HCT116 (cell line): ENCODE measurements at regions not wholly inside any gene's neighbourhood (a gene's known extent, or its start where the extent isn't known, plus 50 kb on each side); places are given as distances from the start of the nearest gene placed in this dataset.

ENCODE experiments used
- ATAC-seq: fragments of 200-7000 bp; cut with Tn5 transposase; 2 replicates; pipeline ENCODE4 v1.9.1; 2020; ENCODE audit warnings: mild to moderate bottlenecking, moderate library complexity
- BruUV-seq: library from RNA; stranded (reverse); fragments of 400-500 nt; replicated peaks from 2 replicates; lab custom pipeline; 2021; lab: Mats Ljungman, UMichigan
- CTCF ChIA-PET: fragments of 300-600 bp; sonication (Branson Sonifier 250); formaldehyde crosslinking; loops from one replicate; lab custom pipeline; 2021; ENCODE audit warnings: antibody characterized with exemption; lab: Charles Lee
- POLR2A ChIA-PET: fragments of 300-600, 350-600 bp; sonication (Branson Sonifier 250); formaldehyde crosslinking; loops from one replicate; lab custom pipeline; 2021; ENCODE audit warnings: antibody characterized with exemption; lab: Charles Lee
- RAD21 ChIA-PET, 2 experiments: fragments of 300-600 bp; sonication (Branson Sonifier 250); formaldehyde crosslinking; loops; one replicate each; lab custom pipeline; 2023; ENCODE audit warnings: low total read pairs in 2 of 2; ENCODE audit not compliant: uncharacterized antibody in 2 of 2, unreplicated experiment in 2 of 2, low non-redundant PET in 1 of 2; lab: Charles Lee
- DNase-seq: peaks from one replicate; pipeline ENCODE4 v3.0.0-alpha.2; 2010; ENCODE audit warnings: low read depth, low spot score
- H2AFZ ChIP-seq: fragments of 200-600 bp; shearing (Covaris generic), sonication (generic); 2 replicates; pipeline ENCODE4 v1.6.1; 2017; ENCODE audit warnings: low read depth, mixed run types, mixed read lengths, antibody characterized with exemption, low read length; ENCODE audit not compliant: poor library complexity, severe bottlenecking
- H3K27ac ChIP-seq: 2 replicates; pipeline ENCODE4 v1.5.1; 2012; ENCODE audit warnings: low read depth, low read length
- H3K27me3 ChIP-seq: fragments of 200-600 bp; sonication (generic); 2 replicates; pipeline ENCODE4 v1.6.1; 2016; ENCODE audit warnings: mixed run types, low read length, mixed read lengths; ENCODE audit not compliant: insufficient read depth
- H3K36me3 ChIP-seq, 2 experiments: fragments of 200-500 bp in 1 of 2; fragments of 200-600 bp in 1 of 2; sonication (Bioruptor generic) in 1 of 2; sonication (generic) in 1 of 2; 2 replicates each; pipeline versions ENCODE4 v1.5.1 to v1.6.1; 2014 to 2016; ENCODE audit warnings: low read length in 2 of 2, inconsistent platforms in 1 of 2, mixed read lengths in 1 of 2, mixed run types in 1 of 2; ENCODE audit not compliant: insufficient read depth in 2 of 2, control insufficient read depth in 1 of 2
- H3K4me1 ChIP-seq, 2 experiments: fragments of 200-600 bp in 1 of 2; sonication (generic) in 1 of 2; 2 replicates each; pipeline versions ENCODE4 v1.5.1 to v1.6.1; 2012 to 2017; ENCODE audit warnings: low read length in 2 of 2, inconsistent platforms in 1 of 2, mild to moderate bottlenecking in 1 of 2, mixed read lengths in 1 of 2, mixed run types in 1 of 2, moderate library complexity in 1 of 2; ENCODE audit not compliant: insufficient read depth in 2 of 2, control insufficient read depth in 1 of 2
- H3K4me2 ChIP-seq: fragments of 200-600 bp; sonication (generic); 2 replicates; pipeline ENCODE4 v1.6.1; 2017; ENCODE audit warnings: mixed run types, low read length, mixed read lengths
- H3K4me3 ChIP-seq, 2 experiments: fragments of 200-600 bp in 1 of 2; sonication (generic) in 1 of 2; replicated peaks in 1 of 2; 2 replicates each; pipeline ENCODE4 v1.5.1; 2011 to 2016; ENCODE audit warnings: low read length in 2 of 2, control low read depth in 1 of 2, low read depth in 1 of 2, mild to moderate bottlenecking in 1 of 2, mixed read lengths in 1 of 2, mixed run types in 1 of 2
- H3K79me2 ChIP-seq: fragments of 200-600 bp; sonication (generic); 2 replicates; pipeline ENCODE4 v1.6.1; 2017; ENCODE audit warnings: mild to moderate bottlenecking, mixed run types, low read length, moderate library complexity, mixed read lengths; ENCODE audit not compliant: insufficient read depth
- H3K9ac ChIP-seq: fragments of 200-600 bp; sonication (generic); 2 replicates; pipeline ENCODE4 v1.6.1; 2016; ENCODE audit warnings: low read length, mixed read lengths
- H3K9me2 ChIP-seq: fragments of 200-600 bp; sonication (generic), shearing (Covaris generic); 2 replicates; pipeline ENCODE4 v1.6.1; 2017; ENCODE audit warnings: mixed run types, mild to moderate bottlenecking, moderate library complexity; ENCODE audit not compliant: insufficient read depth
- H3K9me3 ChIP-seq, 2 experiments: fragments of 200-500 bp in 1 of 2; fragments of 200-600 bp in 1 of 2; sonication (Bioruptor generic) in 1 of 2; sonication (generic) in 1 of 2; 2 replicates each; pipeline ENCODE4 v1.6.1; 2014 to 2017; ENCODE audit warnings: low read length in 2 of 2, mixed read lengths in 2 of 2, inconsistent platforms in 1 of 2, low read depth in 1 of 2, mild to moderate bottlenecking in 1 of 2, mixed run types in 1 of 2, moderate library complexity in 1 of 2; ENCODE audit not compliant: control insufficient read depth in 1 of 2, insufficient read depth in 1 of 2
- H4K20me1 ChIP-seq: fragments of 200-600 bp; sonication (generic), shearing (Covaris generic); 2 replicates; pipeline ENCODE4 v1.6.1; 2017; ENCODE audit warnings: mixed run types, mild to moderate bottlenecking, moderate library complexity; ENCODE audit not compliant: insufficient read depth
- ATF3 ChIP-seq: IDR thresholded peaks from 2 replicates; pipeline ENCODE4 v1.6.1; 2012
- CBX3 ChIP-seq: IDR thresholded peaks from 2 replicates; pipeline ENCODE4 v1.6.1; 2012; ENCODE audit warnings: low read depth
- CEBPB ChIP-seq: IDR thresholded peaks from 2 replicates; pipeline ENCODE4 v1.6.1; 2012; ENCODE audit warnings: low read depth
- CTCF ChIP-seq, 3 experiments: fragments of 200-600 bp in 1 of 3; sonication (generic) in 1 of 3; IDR thresholded peaks in 2 of 3; conservative IDR thresholded peaks in 1 of 3; 2 replicates each; pipeline ENCODE4 v1.5.1; 2012 to 2017; ENCODE audit warnings: low read depth in 2 of 3, low read length in 2 of 3, antibody characterized with exemption in 1 of 3, borderline replicate concordance in 1 of 3, control low read depth in 1 of 3, mild to moderate bottlenecking in 1 of 3, mixed read lengths in 1 of 3, mixed run types in 1 of 3, moderate library complexity in 1 of 3; ENCODE audit not compliant: insufficient read depth in 1 of 3
- EGR1 ChIP-seq: IDR thresholded peaks from 2 replicates; pipeline ENCODE4 v1.6.1; 2012; ENCODE audit warnings: low read depth
- EZH2phosphoT487 ChIP-seq: fragments of 200-600 bp; IDR thresholded peaks from 2 replicates; pipeline ENCODE4 v1.6.1; 2018; ENCODE audit warnings: antibody characterized with exemption, borderline replicate concordance
- FOSL1 ChIP-seq: IDR thresholded peaks from 2 replicates; pipeline ENCODE4 v1.6.1; 2012; ENCODE audit warnings: low read depth
- JUND ChIP-seq: IDR thresholded peaks from 2 replicates; pipeline ENCODE4 v1.6.1; 2012
- MAX ChIP-seq: IDR thresholded peaks from 2 replicates; pipeline ENCODE4 v1.6.1; 2012
- POLR2A ChIP-seq: IDR thresholded peaks from 2 replicates; pipeline ENCODE4 v1.7.0; 2011; ENCODE audit warnings: borderline replicate concordance; ENCODE audit not compliant: insufficient read depth, insufficient read length; ENCODE audit errors: extremely low read depth
- POLR2AphosphoS5 ChIP-seq: IDR thresholded peaks from 2 replicates; pipeline ENCODE4 v1.6.1; 2011; ENCODE audit warnings: mild to moderate bottlenecking, low read depth, low read length, moderate library complexity
- RAD21 ChIP-seq: IDR thresholded peaks from 2 replicates; pipeline ENCODE4 v1.6.1; 2012; ENCODE audit warnings: low read depth, mild to moderate bottlenecking
- SIN3A ChIP-seq: IDR thresholded peaks from 2 replicates; pipeline ENCODE4 v1.6.1; 2012; ENCODE audit warnings: low read depth
- SP1 ChIP-seq: IDR thresholded peaks from 2 replicates; pipeline ENCODE4 v1.6.1; 2012; ENCODE audit warnings: low read depth
- TCF7L2 ChIP-seq: IDR thresholded peaks from 2 replicates; pipeline ENCODE4 v1.7.0; 2011; ENCODE audit warnings: borderline replicate concordance, inconsistent platforms; ENCODE audit not compliant: insufficient read depth, insufficient read length; ENCODE audit errors: extremely low read depth
- YY1 ChIP-seq: IDR thresholded peaks from 2 replicates; pipeline ENCODE4 v1.6.1; 2011; ENCODE audit warnings: low read length, low read depth, moderate library complexity, mild to moderate bottlenecking; ENCODE audit not compliant: insufficient replicate concordance; ENCODE audit errors: extremely low read depth
- ZFX ChIP-seq: fragments of 450-650 bp; IDR thresholded peaks from 2 replicates; pipeline ENCODE4 v1.6.1; 2017
- ZNF274 ChIP-seq: fragments of 200-500 bp; sonication (Bioruptor generic); IDR thresholded peaks from 2 replicates; pipeline ENCODE4 v1.6.1; 2014; ENCODE audit warnings: mild to moderate bottlenecking, low read depth, low read length, inconsistent platforms
- intact Hi-C: fragments of 100-400 bp; cut with micrococcal nuclease; formaldehyde crosslinking; loops from 2 replicates; pipeline ENCODE4 v1.10.0; 2022

GRCh38 chr6:47977314-47977713 lies 133.7 kb downstream of the PTCHD4 start:
- TF ChIP-seq JUND (no peak), EZH2phosphoT487 (no peak), YY1 (no peak), POLR2AphosphoS5 (no peak), POLR2A (no peak), MAX (no peak), CBX3 (no peak), SP1 (no peak)
- DNase-seq, result no peak
- Histone ChIP-seq H3K4me2 (no peak overlapping the region), H3K9ac (no peak overlapping the region), H4K20me1 (no peaks in the 10 kb centered on the region), H2AFZ (no peak overlapping the region), H3K27ac (no peak overlapping the region), H3K36me3 (no peaks in the 10 kb centered on the region), H3K4me3 (no peak overlapping the region), H3K79me2 (no peaks in the 10 kb centered on the region), H3K4me1 (peaks cover 0 to 4% of the 10 kb centered on the region in 2 experiments; a peak in 1 of 4 replicates), H3K9me2 (no peaks in the 10 kb centered on the region), H3K9me3 (no peaks in the 10 kb centered on the region), H3K27me3 (no peaks in the 10 kb centered on the region)
- POLR2A ChIA-PET, result no interaction called here
- no TSS peak for BruUV-seq
- RAD21 ChIA-PET, result no interaction called here
- intact Hi-C loops, result no loop called here
- CTCF ChIA-PET, result no interaction called here
- no peak for ATAC-seq

- no TSS peak for BruUV-seq
- TF ChIP-seq SIN3A (no peak), SP1 (no peak), ZNF274 (no peak), EGR1 (no peak), CEBPB (no peak), TCF7L2 (no peak), RAD21 (no peak), FOSL1 (no peak), CBX3 (no peak), ZFX (no peak), POLR2AphosphoS5 (no peak), CTCF (IDR thresholded peaks at IDR 0.05 in 2 of 3, conservative IDR thresholded peaks at IDR 0.05 in 1 of 3; ENCODE audit: borderline replicate concordance in 1 of 3, insufficient read depth in 1 of 3, low read depth in 2 of 3, low read length in 2 of 3) (no peak), ATF3 (no peak), MAX (no peak)
- ATAC-seq (no peak), DNase-seq (no peak)
- H3K9ac ChIP-seq, result no peak overlapping the region
- H3K79me2 ChIP-seq, result no peaks in the 10 kb centered on the region
- H3K9me2 ChIP-seq, result no peaks in the 10 kb centered on the region
- ChIA-PET RAD21 (no interaction called here), CTCF (interaction anchor here (0.6 kb wide), 1 partner anchor 762 kb away, joined by 3 read pairs; no protein-coding TSS in a partner anchor), POLR2A (no interaction called here)
- no peak overlapping the region for H3K4me2 ChIP-seq
- H2AFZ ChIP-seq, result no peak overlapping the region
- no peak overlapping the region for H3K4me3 ChIP-seq
- peaks cover 0 to 4% of the 10 kb centered on the region in 2 experiments; a peak in 1 of 4 replicates for H3K4me1 ChIP-seq
- no peaks in the 10 kb centered on the region for H3K9me3 ChIP-seq
- intact Hi-C loops, result no loop called here
- H4K20me1 ChIP-seq, result no peaks in the 10 kb centered on the region
- no peaks in the 10 kb centered on the region for H3K36me3 ChIP-seq
- H3K27ac ChIP-seq, result no peak overlapping the region
- H3K27me3 ChIP-seq, result no peaks in the 10 kb centered on the region
Measured at GRCh38 chr6:47974106-47974505, 136.9 kb downstream of the PTCHD4 start.
